GM18861 (cell line): ENCODE measurements at regions not wholly inside any gene's neighbourhood (a gene's known extent, or its start where the extent isn't known, plus 50 kb on each side); places are given as distances from the start of the nearest gene placed in this dataset.
"Not testable (repeated sequence)": the region's sequence is repeated elsewhere in the genome, so short reads cannot be mapped to it uniquely, and the experiment has no call there.

Experiments used
- ATAC-seq: cut with Tn5 transposase; IDR thresholded peaks from one replicate; pipeline ENCODE4 v1.9.1; 2021; ENCODE audit not compliant: unreplicated experiment

GRCh38 chr6:144932621-144933020, 647.5 kb downstream of the UTRN start:
- ATAC-seq, result no peak

GRCh38 chr6:144935181-144935580, 650.0 kb downstream of the UTRN start:
- no peak for ATAC-seq

GRCh38 chr6:144935661-144936060, 650.5 kb downstream of the UTRN start:
- no peak for ATAC-seq

GRCh38 chr6:144936764-144937163, 651.6 kb downstream of the UTRN start:
- ATAC-seq, result no peak

- ATAC-seq, result no peak
Observed at GRCh38 chr6:144939921-144940320, 654.8 kb downstream of the UTRN start.

- no peak for ATAC-seq
Observed at GRCh38 chr6:144944106-144944505, 659.0 kb downstream of the UTRN start.

GRCh38 chr6:144947398-144947976, 662.4 kb downstream of the UTRN start:
- ATAC-seq, result no peak

GRCh38 chr6:144951730-144952437, 666.7 kb downstream of the UTRN start:
- no peak for ATAC-seq

GRCh38 chr6:144952456-144953240, 667.5 kb downstream of the UTRN start:
- ATAC-seq, result no peak

GRCh38 chr6:144953552-144954240, 668.6 kb downstream of the UTRN start:
- no peak for ATAC-seq

GRCh38 chr6:144954241-144954556, 669.1 kb downstream of the UTRN start:
- ATAC-seq, result no peak

- no peak for ATAC-seq
Observed at GRCh38 chr6:144955392-144955791, 670.3 kb downstream of the UTRN start.

GRCh38 chr6:144955859-144956258, 670.7 kb downstream of the UTRN start:
- no peak for ATAC-seq

GRCh38 chr6:144956697-144957096, 671.6 kb downstream of the UTRN start:
- ATAC-seq, result not testable (repeated sequence)

- ATAC-seq, result no peak
Observed at GRCh38 chr6:144957236-144957937, 672.3 kb downstream of the UTRN start.

- no peak for ATAC-seq
Observed at GRCh38 chr6:144969154-144969553, 684.0 kb downstream of the UTRN start.

GRCh38 chr6:144969602-144970272, 684.6 kb downstream of the UTRN start:
- no peak for ATAC-seq

GRCh38 chr6:144977250-144977864, 692.2 kb downstream of the UTRN start:
- ATAC-seq, result not testable (repeated sequence)

- ATAC-seq, result no peak
Observed at GRCh38 chr6:144978208-144978607, 693.1 kb downstream of the UTRN start.

- no peak for ATAC-seq
Observed at GRCh38 chr6:144986271-144986670, 701.1 kb downstream of the UTRN start.
